GM20431 (cell line): ENCODE measurements at regions not wholly inside any gene's neighbourhood (a gene's known extent, or its start where the extent isn't known, plus 50 kb on each side); places are given as distances from the start of the nearest gene placed in this dataset.
"Not testable (repeated sequence)": the region's sequence is repeated elsewhere in the genome, so short reads cannot be mapped to it uniquely, and the experiment has no call there.

Experiments used
- in situ Hi-C: fragments of 300-500 bp; cut with MseI, MboI; formaldehyde crosslinking; loops from one replicate; pipeline ENCODE4 v1.15.0; 2020; ENCODE audit warnings: low sequenced_read_pairs; ENCODE audit not compliant: unreplicated experiment

- in situ Hi-C loops = no loop called here
Measured at GRCh38 chr6:99790679-99791078, 184.0 kb downstream of the PRDM13 start.

- in situ Hi-C loops = no loop called here
Measured at GRCh38 chr6:99801805-99802204, 192.2 kb downstream of the MCHR2 start.

GRCh38 chr6:99802396-99803031 is 191.5 kb downstream of the MCHR2 start:
- in situ Hi-C loops = no loop called here

- in situ Hi-C loops = no loop called here
Measured at GRCh38 chr6:99808992-99809391, 185.0 kb downstream of the MCHR2 start.

- in situ Hi-C loops = no loop called here
Measured at GRCh38 chr6:99810295-99810694, 183.7 kb downstream of the MCHR2 start.

- in situ Hi-C loops = no loop called here
Measured at GRCh38 chr6:99810942-99811620, 182.9 kb downstream of the MCHR2 start.

GRCh38 chr6:99811636-99812035 is 182.4 kb downstream of the MCHR2 start:
- in situ Hi-C loops = no loop called here

- in situ Hi-C loops = no loop called here
Measured at GRCh38 chr6:99813565-99813964, 180.5 kb downstream of the MCHR2 start.

- in situ Hi-C loops = no loop called here
Measured at GRCh38 chr6:99814230-99814928, 179.6 kb downstream of the MCHR2 start.

GRCh38 chr6:99816795-99817194 is 177.2 kb downstream of the MCHR2 start:
- in situ Hi-C loops = no loop called here

GRCh38 chr6:99818161-99818560 is 175.9 kb downstream of the MCHR2 start:
- in situ Hi-C loops = no loop called here

GRCh38 chr6:99819853-99820252 is 174.2 kb downstream of the MCHR2 start:
- in situ Hi-C loops = no loop called here

- in situ Hi-C loops = no loop called here
Measured at GRCh38 chr6:99821164-99821563, 172.9 kb downstream of the MCHR2 start.

- in situ Hi-C loops = no loop called here
Measured at GRCh38 chr6:99822741-99823512, 171.1 kb downstream of the MCHR2 start.

- in situ Hi-C loops = not testable (repeated sequence)
Measured at GRCh38 chr6:99823513-99824235, 170.3 kb downstream of the MCHR2 start.

GRCh38 chr6:99833034-99833433 is 161.0 kb downstream of the MCHR2 start:
- in situ Hi-C loops = no loop called here

- in situ Hi-C loops = no loop called here
Measured at GRCh38 chr6:99836471-99836870, 157.6 kb downstream of the MCHR2 start.

- in situ Hi-C loops = no loop called here
Measured at GRCh38 chr6:99838607-99839006, 155.4 kb downstream of the MCHR2 start.

- in situ Hi-C loops = no loop called here
Measured at GRCh38 chr6:99841297-99841696, 152.7 kb downstream of the MCHR2 start.

- in situ Hi-C loops = no loop called here
Measured at GRCh38 chr6:99846006-99846405, 148.0 kb downstream of the MCHR2 start.
